VCaP (cell line): ENCODE measurements at regions not wholly inside any gene's neighbourhood (a gene's known extent, or its start where the extent isn't known, plus 50 kb on each side); places are given as distances from the start of the nearest gene placed in this dataset.

Source experiments
- H3K27ac ChIP-seq: fragments of 450-650 bp; 2 replicates; pipeline ENCODE4 v1.5.1; 2017
- TF ChIP-seq, protein P1 (sequence below): fragments of 450-650 bp; conservative IDR thresholded peaks from 2 replicates; pipeline ENCODE4 v1.5.1; 2017; ENCODE audit warnings: mild to moderate bottlenecking, moderate library complexity

DNA sequence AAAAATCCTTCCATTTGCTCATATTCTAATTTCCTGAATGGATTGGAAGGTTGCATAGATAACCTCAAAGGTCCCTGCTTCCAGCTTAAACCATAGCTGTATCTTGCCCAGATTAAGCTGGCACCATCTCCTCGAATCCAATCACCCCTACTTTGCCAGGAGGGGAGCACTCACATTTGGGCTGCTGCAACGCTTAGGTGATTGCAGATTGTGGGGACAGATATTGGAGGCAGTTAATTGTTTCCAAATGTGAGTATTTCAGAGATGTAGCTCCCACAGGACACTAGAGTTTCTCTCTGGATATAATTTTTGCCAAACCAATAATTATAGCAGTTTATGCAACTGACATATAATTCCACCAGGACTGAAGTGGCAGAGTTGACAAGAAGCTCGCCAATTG lies 53.5 kb upstream of the ACSL1 start:
- TF ChIP-seq, protein P1, sequence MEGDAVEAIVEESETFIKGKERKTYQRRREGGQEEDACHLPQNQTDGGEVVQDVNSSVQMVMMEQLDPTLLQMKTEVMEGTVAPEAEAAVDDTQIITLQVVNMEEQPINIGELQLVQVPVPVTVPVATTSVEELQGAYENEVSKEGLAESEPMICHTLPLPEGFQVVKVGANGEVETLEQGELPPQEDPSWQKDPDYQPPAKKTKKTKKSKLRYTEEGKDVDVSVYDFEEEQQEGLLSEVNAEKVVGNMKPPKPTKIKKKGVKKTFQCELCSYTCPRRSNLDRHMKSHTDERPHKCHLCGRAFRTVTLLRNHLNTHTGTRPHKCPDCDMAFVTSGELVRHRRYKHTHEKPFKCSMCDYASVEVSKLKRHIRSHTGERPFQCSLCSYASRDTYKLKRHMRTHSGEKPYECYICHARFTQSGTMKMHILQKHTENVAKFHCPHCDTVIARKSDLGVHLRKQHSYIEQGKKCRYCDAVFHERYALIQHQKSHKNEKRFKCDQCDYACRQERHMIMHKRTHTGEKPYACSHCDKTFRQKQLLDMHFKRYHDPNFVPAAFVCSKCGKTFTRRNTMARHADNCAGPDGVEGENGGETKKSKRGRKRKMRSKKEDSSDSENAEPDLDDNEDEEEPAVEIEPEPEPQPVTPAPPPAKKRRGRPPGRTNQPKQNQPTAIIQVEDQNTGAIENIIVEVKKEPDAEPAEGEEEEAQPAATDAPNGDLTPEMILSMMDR = no peak
- H3K27ac ChIP-seq = no peak overlapping the region

DNA sequence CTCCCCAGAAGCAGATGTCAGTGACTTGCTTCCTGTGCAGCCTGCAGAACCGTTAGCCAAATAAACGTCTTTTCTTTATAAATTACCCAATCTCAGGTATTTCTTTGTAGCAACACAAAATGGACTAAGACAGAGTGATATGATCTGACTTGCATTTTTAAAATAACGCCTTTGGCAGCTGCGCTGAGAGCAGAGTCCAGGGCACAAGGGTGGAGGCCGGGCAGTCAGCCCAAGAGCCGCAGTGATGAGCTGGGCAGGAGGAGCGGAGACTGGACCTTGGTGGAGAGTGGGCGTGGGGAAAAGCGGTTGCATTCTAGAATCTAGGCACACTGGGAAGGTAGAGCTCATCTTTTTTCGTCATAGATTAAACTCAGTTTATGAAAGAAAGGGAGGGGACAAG lies 56.5 kb upstream of the ACSL1 start:
- H3K27ac ChIP-seq = no peak overlapping the region
- TF ChIP-seq, protein P1 = no peak

DNA sequence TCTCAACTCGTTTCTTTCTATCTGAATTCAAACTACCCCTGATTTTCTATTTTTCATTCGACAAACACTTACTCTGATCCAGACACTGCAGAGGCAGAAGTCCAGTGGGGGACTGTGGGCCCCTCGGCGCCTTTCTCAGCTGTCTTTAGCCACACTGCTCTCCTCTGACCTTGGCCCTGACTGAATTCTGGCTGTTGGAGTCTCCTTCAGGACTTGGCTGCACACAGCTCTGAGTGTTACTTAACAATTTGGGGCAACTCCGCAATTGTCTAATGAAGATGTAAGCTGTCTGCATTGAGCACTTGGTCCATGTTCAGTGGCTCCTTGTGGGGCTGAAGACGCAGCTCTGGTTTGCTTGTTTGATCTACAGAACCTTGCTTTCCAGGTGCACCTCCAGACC lies 57.3 kb upstream of the ACSL1 start:
- TF ChIP-seq, protein P1 = no peak
- H3K27ac ChIP-seq = no peak overlapping the region

DNA sequence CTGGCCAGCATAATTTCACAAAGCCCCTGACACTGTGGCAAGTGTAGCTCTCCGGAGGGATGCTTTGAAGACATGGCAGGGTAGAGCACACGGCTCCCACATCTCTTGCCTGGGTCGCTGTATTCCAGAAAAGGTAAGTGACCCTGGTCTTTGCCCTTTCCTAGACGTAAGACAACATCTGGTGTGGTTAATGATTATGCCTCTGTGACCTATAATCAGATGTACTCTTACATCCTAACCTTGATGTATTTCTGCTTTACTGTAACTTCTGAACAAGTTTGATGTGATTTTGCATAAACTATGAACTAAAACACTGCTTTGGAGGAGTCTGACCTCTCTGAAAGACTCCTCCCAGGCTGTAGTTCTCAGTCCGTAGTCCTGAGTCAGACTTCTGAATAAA lies 59.1 kb upstream of the ACSL1 start:
- TF ChIP-seq, protein P1 = no peak
- no peak overlapping the region for H3K27ac ChIP-seq

DNA sequence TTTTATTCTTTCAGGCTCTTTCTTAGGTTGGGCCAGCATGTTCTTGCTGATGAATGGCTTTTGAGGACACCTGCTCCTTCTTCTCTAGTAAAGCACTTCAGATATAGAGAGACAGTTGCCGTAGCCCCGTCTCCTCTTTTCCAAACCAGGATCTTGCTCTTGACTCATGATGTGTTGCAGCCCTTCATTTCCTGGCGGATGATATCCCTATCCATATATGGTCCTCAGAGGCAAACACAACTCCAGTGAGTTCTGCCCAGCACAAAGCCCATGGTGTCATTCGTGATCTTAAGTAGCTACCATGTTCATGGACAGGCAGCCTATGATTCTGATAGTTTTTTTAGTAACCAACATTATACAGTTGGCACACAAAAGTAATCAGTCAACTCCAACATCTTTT lies 59.8 kb upstream of the ACSL1 start:
- TF ChIP-seq, protein P1 = no peak

DNA sequence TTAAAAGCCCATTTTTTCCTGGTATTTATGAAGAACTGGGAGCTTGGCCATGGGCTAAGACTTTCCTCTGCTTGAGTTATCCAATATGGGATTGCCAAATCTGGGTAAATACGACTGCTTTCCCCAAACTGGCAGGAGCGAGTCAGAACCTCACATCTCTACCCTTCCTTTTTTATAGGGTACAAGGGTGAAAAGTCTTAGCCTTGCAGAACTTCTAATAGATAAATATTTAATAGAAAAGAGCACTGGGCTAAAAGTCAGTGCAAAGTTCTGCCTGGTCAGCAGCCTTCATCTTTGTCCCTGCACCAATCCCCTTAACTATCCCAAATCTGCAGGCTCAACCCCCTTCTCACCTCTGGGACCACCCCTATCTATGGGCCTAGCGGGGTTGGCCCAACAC lies 61.6 kb upstream of the ACSL1 start:
- no peak overlapping the region for H3K27ac ChIP-seq
- TF ChIP-seq, protein P1 = no peak

More for the DNA sequence above, 59.8 kb upstream of the ACSL1 start:
- no peak overlapping the region for H3K27ac ChIP-seq

DNA sequence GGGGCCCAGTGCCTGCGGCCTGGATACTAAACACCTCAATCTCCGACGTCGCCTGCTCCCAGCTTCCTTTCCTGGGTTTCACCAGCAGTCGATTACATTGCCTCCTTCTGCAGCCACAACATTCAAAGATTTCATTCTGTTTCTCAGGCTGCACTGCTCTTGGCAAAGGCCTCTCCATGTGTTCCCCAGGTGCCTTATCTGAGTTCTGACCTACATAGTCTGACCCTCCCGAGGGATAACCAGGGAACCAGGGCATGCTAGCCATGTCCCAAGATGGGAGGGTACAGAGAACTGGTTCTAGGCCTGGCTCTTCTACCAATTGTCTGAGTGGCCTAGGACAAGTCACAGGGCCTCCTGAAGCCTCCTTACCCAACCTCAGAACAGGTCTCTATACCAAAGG lies 62.2 kb upstream of the ACSL1 start:
- no peak overlapping the region for H3K27ac ChIP-seq
- TF ChIP-seq, protein P1 = no peak
